Mucosa of descending colon (tissue), 3 donors: ENCODE measurements at regions not wholly inside any gene's neighbourhood (a gene's known extent, or its start where the extent isn't known, plus 50 kb on each side); places are given as distances from the start of the nearest gene placed in this dataset.
A peak's percentile ranks its signal among the peaks of the same experiment; 100 is the strongest.

Source experiments
- ATAC-seq: fragments of 200-7000 bp; cut with Tn5 transposase; one replicate; pipeline ENCODE4 v1.9.1; 2020; ENCODE audit warnings: mild to moderate bottlenecking, moderate library complexity
- DNase-seq, 3 donors: peaks; one replicate each; pipeline ENCODE4 v3.0.0-alpha.2; 2020
- H3K36me3 ChIP-seq: fragments of 200-600 bp; one replicate; pipeline ENCODE4 v1.8.0; 2021; ENCODE audit warnings: low read depth, mild to moderate bottlenecking
- H3K4me1 ChIP-seq: fragments of 200-600 bp; one replicate; pipeline ENCODE4 v1.8.0; 2021; ENCODE audit warnings: low read depth, mild to moderate bottlenecking
- H3K4me3 ChIP-seq: fragments of 200-600 bp; one replicate; pipeline ENCODE4 v1.8.0; 2021; ENCODE audit warnings: mild to moderate bottlenecking
- H3K9me3 ChIP-seq: fragments of 200-600 bp; one replicate; pipeline ENCODE4 v1.8.0; 2021; ENCODE audit warnings: mild to moderate bottlenecking
- intact Hi-C, 2 donors: fragments of 100-400 bp; cut with DNase I in 1 of 2; cut with micrococcal nuclease in 1 of 2; formaldehyde crosslinking; loops; one replicate each; pipeline versions ENCODE4 v1.11.0 to v1.11.1; 2022; cut with DNase I, micrococcal nuclease
- TF ChIP-seq, protein P1 (sequence below): fragments of 200-600 bp; IDR thresholded peaks from one replicate; pipeline ENCODE4 v1.8.0; 2022; ENCODE audit warnings: antibody characterized with exemption, mild to moderate bottlenecking
- donor health status: DM: no; HTN: no; CAD: no; lungs with moderate emphysema.
- donor health status: DM: no; HTN: no; CAD: no.
- donor health status: DM: no; HTN: yes; CAD: no.

GRCh38 chr22:49018601-49019000 is 809.1 kb downstream of the BRD1 start:
- DNase-seq (peak in 1 of 3 donors; percentile 17), ATAC-seq (no peak)
- Histone ChIP-seq H3K36me3 (no peaks in the 10 kb centered on the region), H3K4me3 (no peak overlapping the region), H3K4me1 (no peaks in the 10 kb centered on the region), H3K9me3 (no peaks in the 10 kb centered on the region)
- intact Hi-C loops = no loop called here
- TF ChIP-seq, protein P1, sequence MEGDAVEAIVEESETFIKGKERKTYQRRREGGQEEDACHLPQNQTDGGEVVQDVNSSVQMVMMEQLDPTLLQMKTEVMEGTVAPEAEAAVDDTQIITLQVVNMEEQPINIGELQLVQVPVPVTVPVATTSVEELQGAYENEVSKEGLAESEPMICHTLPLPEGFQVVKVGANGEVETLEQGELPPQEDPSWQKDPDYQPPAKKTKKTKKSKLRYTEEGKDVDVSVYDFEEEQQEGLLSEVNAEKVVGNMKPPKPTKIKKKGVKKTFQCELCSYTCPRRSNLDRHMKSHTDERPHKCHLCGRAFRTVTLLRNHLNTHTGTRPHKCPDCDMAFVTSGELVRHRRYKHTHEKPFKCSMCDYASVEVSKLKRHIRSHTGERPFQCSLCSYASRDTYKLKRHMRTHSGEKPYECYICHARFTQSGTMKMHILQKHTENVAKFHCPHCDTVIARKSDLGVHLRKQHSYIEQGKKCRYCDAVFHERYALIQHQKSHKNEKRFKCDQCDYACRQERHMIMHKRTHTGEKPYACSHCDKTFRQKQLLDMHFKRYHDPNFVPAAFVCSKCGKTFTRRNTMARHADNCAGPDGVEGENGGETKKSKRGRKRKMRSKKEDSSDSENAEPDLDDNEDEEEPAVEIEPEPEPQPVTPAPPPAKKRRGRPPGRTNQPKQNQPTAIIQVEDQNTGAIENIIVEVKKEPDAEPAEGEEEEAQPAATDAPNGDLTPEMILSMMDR = no peak

GRCh38 chr22:49017482-49018329 is 810.0 kb downstream of the BRD1 start:
- intact Hi-C loops = no loop called here
- no peak for ATAC-seq
- Histone ChIP-seq H3K4me1 (no peaks in the 10 kb centered on the region), H3K9me3 (no peaks in the 10 kb centered on the region), H3K4me3 (no peak overlapping the region), H3K36me3 (no peaks in the 10 kb centered on the region)
- TF ChIP-seq, protein P1 = no peak
- peak in 1 of 3 donors; percentile 23 for DNase-seq

DNA sequence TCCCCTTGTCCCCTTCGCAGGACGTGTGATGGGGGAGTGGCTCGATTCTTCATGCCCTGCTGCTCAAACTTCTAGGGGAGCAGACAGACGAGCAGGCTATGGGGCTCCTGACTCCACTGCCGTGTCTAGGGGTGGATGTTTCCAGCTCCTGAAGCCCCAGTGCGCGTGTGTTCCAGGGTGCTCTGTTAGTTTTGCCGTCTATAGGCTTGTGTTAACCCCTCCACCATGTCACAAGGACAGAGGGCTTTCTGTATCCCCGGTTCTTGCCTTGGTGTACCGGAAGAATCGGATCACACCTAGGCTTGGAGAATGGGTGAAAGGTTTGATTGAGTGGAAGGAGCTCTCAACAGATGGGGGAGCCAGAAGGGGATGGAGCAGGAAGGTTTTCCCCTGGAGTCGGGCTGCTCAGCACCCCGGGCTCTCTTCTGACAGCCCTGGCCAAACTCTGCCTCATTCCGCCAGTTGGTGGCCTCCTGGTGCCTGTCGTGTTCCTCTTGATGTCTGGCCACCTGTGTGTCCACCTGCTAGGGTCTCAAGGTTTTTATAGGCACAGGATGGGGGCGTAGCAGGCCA is 810.7 kb downstream of the BRD1 start:
- Histone ChIP-seq H3K4me3 (no peak overlapping the region), H3K36me3 (no peaks in the 10 kb centered on the region), H3K9me3 (no peaks in the 10 kb centered on the region), H3K4me1 (no peaks in the 10 kb centered on the region)
- TF ChIP-seq, protein P1 = no peak
- ATAC-seq (no peak), DNase-seq (no peak)
- intact Hi-C loops = no loop called here

DNA sequence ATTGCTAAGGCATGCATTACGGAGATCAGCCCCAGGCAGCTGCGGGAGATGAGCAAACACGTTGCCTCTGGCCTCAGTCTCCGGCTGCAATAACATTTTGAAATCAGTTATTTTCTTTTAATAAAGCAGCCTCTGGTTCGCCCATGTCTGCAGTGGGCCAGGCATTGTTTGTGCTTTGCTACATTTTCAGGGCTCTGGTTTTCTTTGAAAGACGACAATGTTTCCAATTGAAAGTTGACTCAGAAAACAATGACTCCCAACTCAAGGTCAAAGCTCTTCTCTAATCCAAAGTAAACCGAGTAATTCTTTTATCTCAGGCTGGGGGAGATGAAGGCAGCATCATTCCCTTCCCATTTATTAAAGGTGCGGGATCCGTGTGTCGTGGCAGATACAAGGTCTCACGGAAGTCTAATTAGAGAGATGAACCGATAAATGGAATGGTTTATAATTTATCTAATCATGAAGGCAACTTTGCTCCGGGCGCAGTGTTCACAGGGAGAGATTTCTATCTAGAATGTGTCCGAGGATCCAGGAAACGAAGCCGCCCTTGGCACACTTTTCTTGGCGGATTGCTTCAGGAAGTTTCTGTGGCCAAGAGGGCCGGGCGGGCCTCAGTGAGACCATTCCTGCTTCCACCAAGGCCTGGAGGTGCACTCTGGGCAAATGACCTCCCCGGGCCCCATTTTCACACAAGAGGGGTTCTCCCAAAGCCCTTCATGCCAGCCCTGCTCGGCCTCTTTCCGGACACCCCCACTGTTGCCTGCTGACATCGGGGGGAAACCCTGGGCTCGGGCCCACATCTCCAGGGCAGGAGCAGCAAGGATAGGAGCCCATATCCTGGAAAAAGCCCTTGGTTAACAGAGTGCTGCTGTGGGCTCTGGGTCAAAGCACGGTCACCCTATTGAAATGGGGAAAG is 811.4 kb downstream of the BRD1 start:
- Histone ChIP-seq H3K9me3 (no peaks in the 10 kb centered on the region), H3K4me1 (no peaks in the 10 kb centered on the region), H3K36me3 (no peaks in the 10 kb centered on the region), H3K4me3 (no peak overlapping the region)
- intact Hi-C loops = no loop called here
- ATAC-seq (no peak), DNase-seq (no peak)
- TF ChIP-seq, protein P1 = no peak

GRCh38 chr22:49015459-49015858 is 812.2 kb downstream of the BRD1 start:
- TF ChIP-seq, protein P1 = no peak
- no peak for ATAC-seq
- Histone ChIP-seq H3K4me1 (no peaks in the 10 kb centered on the region), H3K9me3 (no peaks in the 10 kb centered on the region), H3K4me3 (no peak overlapping the region), H3K36me3 (no peaks in the 10 kb centered on the region)
- DNase-seq = no peak
- intact Hi-C loops = no loop called here
